Stimulated activated CD4-positive, alpha-beta T cell treated with anti-CD3 and anti-CD28 coated beads, Interleukin-2, amount 100 ng/mL, for 48 hours (primary cell): ENCODE measurements at regions not wholly inside any gene's neighbourhood (a gene's known extent, or its start where the extent isn't known, plus 50 kb on each side); places are given as distances from the start of the nearest gene placed in this dataset.

ENCODE experiments used
- DNase-seq, 2 donors: peaks; one replicate each; pipeline ENCODE4 v3.0.0-alpha.2; 2020

DNA sequence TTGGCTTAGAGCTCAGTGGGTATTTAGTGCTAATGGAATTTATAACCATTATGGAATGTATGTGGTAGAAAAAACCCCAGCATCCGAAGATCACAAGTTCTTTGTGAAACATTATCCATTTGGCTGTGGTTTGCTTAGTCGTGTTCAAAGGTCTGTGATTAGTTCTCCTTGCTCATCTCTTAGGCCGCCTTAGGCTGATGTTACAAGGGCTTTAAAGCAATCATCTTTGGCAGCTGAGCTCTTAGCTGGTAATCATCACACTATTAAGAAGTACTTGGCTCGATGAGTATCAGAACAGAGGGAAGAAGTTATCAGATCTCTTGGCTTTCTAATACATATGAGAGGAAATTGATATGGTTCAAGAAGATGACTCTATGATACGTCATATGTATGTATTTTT, 124.1 kb upstream of the E2F7 start:
- no peak for DNase-seq

DNA sequence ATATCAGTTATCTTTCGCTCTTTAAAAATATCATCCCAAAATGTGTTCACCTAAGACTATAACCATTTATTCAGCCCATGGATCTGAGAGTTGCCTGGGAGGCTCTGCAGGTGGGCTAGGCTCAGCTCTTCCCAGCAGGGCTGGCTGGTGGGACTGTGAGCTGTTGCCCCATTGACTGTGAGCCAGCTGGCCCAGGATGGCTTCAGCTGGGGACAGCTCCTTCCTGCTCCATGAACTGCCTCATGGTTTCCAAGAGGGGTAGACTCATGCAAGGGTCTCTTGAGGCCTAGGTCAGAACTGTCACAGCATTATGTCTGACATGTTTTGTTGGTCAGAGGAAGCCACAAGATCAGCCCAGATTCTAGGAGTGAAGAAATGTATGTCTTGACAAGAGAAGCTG, 114.1 kb upstream of the E2F7 start:
- DNase-seq: no peak

GRCh38 chr12:77167801-77168200, 102.4 kb upstream of the E2F7 start:
- no peak for DNase-seq

DNA sequence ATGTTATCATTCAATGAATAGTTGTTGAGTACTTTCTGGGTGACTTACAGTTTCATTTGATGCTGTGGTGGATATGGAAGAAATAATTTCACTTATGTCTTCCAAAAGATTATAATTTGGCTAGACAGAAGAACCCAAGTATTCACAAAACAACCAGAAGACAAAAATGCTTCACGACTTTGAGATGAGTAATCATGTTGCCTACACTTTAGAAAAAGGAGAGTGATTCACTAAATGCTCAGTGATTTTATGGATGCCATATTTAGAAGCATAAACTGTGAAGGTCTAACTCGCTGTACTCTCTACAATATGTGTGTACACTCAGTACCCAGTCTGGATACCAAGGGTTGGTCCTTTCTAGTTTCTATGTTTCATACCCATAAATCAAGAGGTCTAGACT, 101.3 kb upstream of the E2F7 start:
- DNase-seq: no peak

DNA sequence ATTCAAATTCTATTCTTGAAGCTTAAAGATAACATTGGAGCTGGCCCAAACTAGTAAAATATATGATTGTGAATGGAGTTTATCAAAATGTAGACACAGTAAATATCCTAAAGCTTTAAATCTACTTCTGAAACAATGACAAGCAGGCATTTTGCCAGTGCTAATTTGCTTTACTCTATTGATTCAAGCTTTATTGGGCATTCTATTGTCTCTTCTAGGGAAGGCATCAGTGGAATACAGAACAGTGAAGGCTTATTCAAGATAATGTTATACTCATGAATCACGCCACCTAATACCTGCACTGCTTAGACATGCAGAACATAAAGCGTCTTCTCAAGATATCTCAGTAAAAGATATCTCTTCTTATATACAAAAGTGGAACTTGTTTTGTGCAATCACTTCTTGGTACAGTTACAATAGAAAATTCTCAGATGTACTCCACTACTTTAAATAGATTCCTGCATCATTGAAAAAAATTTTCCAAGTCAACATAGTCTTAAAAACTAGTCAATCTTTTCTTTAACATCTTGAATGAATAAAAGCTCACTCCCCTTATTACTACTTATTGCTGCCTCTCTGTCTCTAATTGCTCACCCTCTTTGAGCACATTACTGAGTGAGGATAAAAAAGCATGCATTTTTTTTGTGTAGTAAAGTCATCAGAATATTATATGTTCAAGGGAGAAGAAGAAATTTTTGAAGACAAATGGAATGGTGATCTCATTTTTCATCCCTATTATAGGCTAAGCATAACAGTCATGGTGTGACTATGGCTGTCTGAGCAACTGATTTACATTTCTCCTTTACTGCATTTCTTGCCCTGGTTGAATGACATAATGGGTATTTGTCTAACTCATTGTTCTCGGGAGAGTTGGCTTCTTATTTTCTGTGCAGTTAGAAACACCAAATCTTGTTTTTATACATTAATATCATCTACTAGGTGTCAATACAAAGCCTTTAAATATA, 98.0 kb upstream of the E2F7 start:
- DNase-seq: no peak

- no peak for DNase-seq
Measured at GRCh38 chr12:77161944-77162343, 96.6 kb upstream of the E2F7 start.

GRCh38 chr12:77160931-77161330, 95.6 kb upstream of the E2F7 start:
- DNase-seq: no peak

- DNase-seq: no peak
Measured at GRCh38 chr12:77153706-77154105, 88.3 kb upstream of the E2F7 start.

- DNase-seq: no peak
Measured at GRCh38 chr12:77152623-77153193, 87.3 kb upstream of the E2F7 start.

DNA sequence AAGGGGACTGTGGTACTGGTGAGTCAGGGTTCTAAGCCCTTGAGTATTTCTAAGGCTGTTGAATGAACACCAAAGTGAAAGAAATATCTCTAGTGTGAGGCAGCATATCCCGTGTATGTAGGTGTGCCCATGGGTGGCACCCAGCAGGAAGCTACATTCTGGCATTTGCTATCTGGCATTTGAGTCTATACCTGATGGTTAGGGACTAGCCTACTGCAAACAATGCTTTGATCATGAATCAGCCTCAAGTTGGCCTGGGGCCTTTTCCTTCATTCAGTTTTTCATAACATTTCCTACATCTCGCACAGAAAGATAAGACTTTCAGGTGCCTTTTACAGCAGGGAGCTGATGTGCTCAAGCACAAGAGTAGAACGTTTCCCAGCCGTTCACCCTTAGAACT, 85.7 kb upstream of the E2F7 start:
- no peak for DNase-seq

GRCh38 chr12:77133566-77133965, 68.2 kb upstream of the E2F7 start:
- no peak for DNase-seq

DNA sequence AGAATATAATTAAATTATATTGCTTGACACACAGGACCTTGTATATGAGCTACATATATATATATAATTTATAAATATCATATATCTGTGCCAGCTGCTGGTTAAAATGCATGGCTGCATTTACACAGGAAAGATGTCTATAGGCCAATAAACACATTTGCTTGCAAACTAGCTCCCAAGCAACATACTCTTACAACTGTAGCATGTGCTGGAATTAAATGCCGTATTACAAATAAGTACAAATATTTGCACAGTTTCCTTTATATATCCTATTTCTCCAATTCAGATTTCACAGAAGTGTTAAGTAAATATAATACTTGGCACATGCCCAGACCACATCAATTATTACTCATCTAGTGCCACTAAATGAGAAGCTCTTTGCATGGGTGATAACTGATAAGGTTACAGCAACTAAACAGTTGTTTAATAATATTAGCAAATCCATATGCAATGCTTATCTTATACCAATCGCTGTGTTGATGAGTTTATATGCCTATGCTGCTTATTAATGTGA, 66.7 kb upstream of the E2F7 start:
- no peak for DNase-seq

DNA sequence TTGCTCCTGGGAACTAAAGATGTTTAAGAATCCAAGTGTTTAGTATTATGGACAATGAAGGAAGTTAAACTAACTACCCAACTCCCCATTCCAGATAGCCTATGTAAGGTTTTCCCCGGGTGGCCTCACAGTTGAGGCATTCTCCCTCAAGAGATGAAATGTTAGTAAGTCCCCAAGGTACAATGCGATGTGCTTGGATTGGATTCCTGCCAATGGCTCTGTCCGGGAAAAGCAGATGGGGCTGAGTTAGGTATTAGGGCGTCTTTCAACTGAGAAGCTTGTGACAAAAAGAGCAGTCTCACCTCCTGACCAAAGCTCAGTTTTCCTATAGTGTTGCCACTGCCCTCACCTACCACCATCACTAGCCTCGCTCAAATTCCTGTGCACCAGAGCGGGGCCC, 64.8 kb upstream of the E2F7 start:
- DNase-seq: no peak

GRCh38 chr12:77124767-77125166, 59.4 kb upstream of the E2F7 start:
- DNase-seq: no peak

- DNase-seq: no peak
Measured at GRCh38 chr12:77122661-77123060, 57.3 kb upstream of the E2F7 start.

- DNase-seq: no peak
Measured at GRCh38 chr12:77122236-77122635, 56.9 kb upstream of the E2F7 start.

DNA sequence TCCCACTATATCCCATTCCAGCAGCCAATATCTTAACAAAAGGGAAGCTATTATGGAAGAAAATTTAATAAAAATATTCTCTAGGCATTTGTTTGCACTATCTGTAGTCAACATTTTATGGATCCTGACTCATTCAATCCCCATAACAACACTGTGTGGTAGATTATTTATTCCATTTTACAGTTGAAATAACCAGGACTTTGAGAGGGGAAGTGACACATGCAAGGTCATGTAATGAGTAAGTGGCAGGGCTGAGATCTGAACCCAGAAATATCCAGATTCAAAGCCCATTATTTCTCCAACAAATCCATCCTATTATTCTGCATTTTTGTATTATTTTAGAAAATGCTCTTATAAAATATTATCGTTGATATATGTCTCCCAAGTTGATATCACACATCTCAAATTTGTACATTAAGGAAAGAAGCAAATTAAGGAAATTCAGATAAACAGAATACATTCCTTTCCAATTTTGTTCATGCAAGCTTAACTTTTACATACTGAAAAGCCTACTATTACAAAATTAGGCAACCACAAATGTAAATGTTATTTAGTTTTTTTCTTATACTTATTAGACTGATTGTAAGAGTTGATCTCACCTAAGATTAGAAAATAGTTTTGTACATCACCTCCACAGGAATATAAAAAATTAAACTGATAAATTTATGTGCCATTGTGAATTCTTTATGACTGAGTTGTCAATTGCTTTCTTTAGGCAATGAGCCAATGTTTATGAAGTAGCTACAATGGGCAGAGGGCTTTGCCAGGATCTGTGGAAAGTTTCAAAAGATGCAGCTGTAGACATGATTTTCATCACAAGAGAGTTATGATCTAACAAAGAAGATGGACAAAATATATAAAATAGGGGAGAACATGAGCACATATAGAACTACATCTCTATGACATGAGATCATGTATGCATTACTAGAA, 55.1 kb upstream of the E2F7 start:
- no peak for DNase-seq

DNA sequence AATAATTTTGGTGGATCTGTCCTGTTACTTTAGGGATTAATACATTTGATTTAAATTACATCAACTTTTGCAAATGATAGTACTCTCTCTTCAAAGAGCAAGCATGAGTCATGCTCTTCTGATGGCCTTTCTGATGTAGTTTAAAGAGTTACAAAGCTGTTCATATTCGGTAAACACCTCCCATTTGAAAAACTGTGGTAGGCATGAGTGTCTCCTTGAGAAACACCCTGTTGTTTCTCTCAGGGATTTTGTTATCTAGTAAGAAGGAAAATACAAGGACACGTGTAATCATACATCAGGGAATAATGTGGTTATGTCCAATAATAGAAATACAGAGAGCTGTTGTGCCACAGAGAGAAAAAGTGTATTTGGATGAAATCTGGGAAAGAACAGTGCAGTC, 53.3 kb upstream of the E2F7 start:
- DNase-seq: no peak

- no peak for DNase-seq
Measured at GRCh38 chr12:77116277-77116676, 50.9 kb upstream of the E2F7 start.

GRCh38 chr12:77115471-77115870, 50.1 kb upstream of the E2F7 start:
- no peak for DNase-seq
